GM23338 (cell line): ENCODE measurements at regions not wholly inside any gene's neighbourhood (a gene's known extent, or its start where the extent isn't known, plus 50 kb on each side); places are given as distances from the start of the nearest gene placed in this dataset.

Experiments
- CREB1 ChIP-seq: fragments of 250-450 bp; sonication (Bioruptor Pico); IDR thresholded peaks from 2 replicates; pipeline ENCODE4 v1.5.0; 2020; ENCODE audit warnings: low read depth, mild to moderate bottlenecking, moderate library complexity
- EZH2 ChIP-seq: fragments of 200-600 bp; sonication (generic); IDR thresholded peaks from one replicate; pipeline ENCODE4 v1.8.0; 2017; ENCODE audit warnings: antibody characterized with exemption, mild to moderate bottlenecking, low read depth; ENCODE audit not compliant: unreplicated experiment
- EZH2phosphoT487 ChIP-seq: fragments of 200-600 bp; sonication (generic); IDR thresholded peaks from one replicate; pipeline ENCODE4 v1.8.1; 2018; ENCODE audit warnings: antibody characterized with exemption; ENCODE audit not compliant: unreplicated experiment
- JUNB ChIP-seq: IDR thresholded peaks from one replicate; pipeline ENCODE4 v1.6.1; 2016; ENCODE audit warnings: antibody characterized with exemption; ENCODE audit not compliant: unreplicated experiment
- NANOG ChIP-seq: IDR thresholded peaks from 2 replicates; pipeline ENCODE4 v1.6.1; 2016; ENCODE audit warnings: antibody characterized with exemption, borderline replicate concordance
- POLR2AphosphoS5 ChIP-seq: IDR thresholded peaks from 2 replicates; pipeline ENCODE4 v1.6.1; 2016; ENCODE audit warnings: antibody characterized with exemption, low read depth
- STAT1 ChIP-seq: IDR thresholded peaks from one replicate; pipeline ENCODE4 v1.6.1; 2016; ENCODE audit warnings: antibody characterized with exemption; ENCODE audit not compliant: unreplicated experiment
- ZNF114 ChIP-seq: fragments of 250-450 bp; sonication (Bioruptor Pico); IDR thresholded peaks from 2 replicates; pipeline ENCODE4 v1.5.0; 2020; ENCODE audit warnings: mild to moderate bottlenecking, moderate library complexity
- ZNF331 ChIP-seq: fragments of 250-450 bp; sonication (Bioruptor Pico); IDR thresholded peaks from 2 replicates; pipeline ENCODE4 v1.5.0; 2020; ENCODE audit warnings: low read depth, mild to moderate bottlenecking, moderate library complexity
- TF ChIP-seq, protein P1 (sequence below), 2 experiments: fragments of 200-600 bp in 1 of 2; sonication (generic) in 1 of 2; conservative IDR thresholded peaks; 2 replicates each; pipeline versions ENCODE4 v1.5.1 to v1.6.1; 2016 to 2017; ENCODE audit warnings: antibody characterized with exemption in 2 of 2, low read depth in 2 of 2, mild to moderate bottlenecking in 2 of 2, moderate library complexity in 1 of 2
- TF ChIP-seq, protein P2 (sequence below): IDR thresholded peaks from one replicate; pipeline ENCODE4 v1.6.1; 2018; ENCODE audit warnings: antibody characterized with exemption; ENCODE audit not compliant: unreplicated experiment
- TF ChIP-seq, protein P3 (sequence below): IDR thresholded peaks from 2 replicates; pipeline ENCODE4 v1.6.1; 2016; ENCODE audit warnings: antibody characterized with exemption

DNA sequence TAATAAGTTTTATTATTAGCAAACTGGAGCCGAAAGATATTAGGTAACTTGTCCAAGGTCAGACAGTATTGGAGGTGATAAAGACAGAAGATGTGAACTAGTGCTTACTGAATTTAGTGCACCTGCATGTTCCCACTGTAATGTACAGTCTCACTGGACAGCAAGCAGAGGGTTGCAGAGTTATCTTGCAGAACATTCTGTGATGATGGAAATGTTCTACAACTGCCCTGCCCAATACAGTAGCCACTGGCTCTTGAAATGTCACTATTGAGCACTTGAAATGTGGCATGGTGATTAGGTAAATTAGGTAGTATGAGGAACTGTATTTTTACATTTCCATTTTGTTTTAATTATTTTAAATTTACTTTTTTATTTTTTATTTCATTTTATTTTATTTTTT is 356.6 kb downstream of the EPHA4 start:
- TF ChIP-seq, protein P1, sequence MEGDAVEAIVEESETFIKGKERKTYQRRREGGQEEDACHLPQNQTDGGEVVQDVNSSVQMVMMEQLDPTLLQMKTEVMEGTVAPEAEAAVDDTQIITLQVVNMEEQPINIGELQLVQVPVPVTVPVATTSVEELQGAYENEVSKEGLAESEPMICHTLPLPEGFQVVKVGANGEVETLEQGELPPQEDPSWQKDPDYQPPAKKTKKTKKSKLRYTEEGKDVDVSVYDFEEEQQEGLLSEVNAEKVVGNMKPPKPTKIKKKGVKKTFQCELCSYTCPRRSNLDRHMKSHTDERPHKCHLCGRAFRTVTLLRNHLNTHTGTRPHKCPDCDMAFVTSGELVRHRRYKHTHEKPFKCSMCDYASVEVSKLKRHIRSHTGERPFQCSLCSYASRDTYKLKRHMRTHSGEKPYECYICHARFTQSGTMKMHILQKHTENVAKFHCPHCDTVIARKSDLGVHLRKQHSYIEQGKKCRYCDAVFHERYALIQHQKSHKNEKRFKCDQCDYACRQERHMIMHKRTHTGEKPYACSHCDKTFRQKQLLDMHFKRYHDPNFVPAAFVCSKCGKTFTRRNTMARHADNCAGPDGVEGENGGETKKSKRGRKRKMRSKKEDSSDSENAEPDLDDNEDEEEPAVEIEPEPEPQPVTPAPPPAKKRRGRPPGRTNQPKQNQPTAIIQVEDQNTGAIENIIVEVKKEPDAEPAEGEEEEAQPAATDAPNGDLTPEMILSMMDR (conservative IDR thresholded peaks at IDR 0.05; ENCODE audit: low read depth in 2 of 2) = no peak
- TF ChIP-seq POLR2AphosphoS5 (no peak), NANOG (no peak), EZH2 (no peak), EZH2phosphoT487 (no peak), JUNB (no peak), ZNF114 (no peak), CREB1 (no peak), STAT1 (no peak), ZNF331 (no peak)
- TF ChIP-seq, protein P2, sequence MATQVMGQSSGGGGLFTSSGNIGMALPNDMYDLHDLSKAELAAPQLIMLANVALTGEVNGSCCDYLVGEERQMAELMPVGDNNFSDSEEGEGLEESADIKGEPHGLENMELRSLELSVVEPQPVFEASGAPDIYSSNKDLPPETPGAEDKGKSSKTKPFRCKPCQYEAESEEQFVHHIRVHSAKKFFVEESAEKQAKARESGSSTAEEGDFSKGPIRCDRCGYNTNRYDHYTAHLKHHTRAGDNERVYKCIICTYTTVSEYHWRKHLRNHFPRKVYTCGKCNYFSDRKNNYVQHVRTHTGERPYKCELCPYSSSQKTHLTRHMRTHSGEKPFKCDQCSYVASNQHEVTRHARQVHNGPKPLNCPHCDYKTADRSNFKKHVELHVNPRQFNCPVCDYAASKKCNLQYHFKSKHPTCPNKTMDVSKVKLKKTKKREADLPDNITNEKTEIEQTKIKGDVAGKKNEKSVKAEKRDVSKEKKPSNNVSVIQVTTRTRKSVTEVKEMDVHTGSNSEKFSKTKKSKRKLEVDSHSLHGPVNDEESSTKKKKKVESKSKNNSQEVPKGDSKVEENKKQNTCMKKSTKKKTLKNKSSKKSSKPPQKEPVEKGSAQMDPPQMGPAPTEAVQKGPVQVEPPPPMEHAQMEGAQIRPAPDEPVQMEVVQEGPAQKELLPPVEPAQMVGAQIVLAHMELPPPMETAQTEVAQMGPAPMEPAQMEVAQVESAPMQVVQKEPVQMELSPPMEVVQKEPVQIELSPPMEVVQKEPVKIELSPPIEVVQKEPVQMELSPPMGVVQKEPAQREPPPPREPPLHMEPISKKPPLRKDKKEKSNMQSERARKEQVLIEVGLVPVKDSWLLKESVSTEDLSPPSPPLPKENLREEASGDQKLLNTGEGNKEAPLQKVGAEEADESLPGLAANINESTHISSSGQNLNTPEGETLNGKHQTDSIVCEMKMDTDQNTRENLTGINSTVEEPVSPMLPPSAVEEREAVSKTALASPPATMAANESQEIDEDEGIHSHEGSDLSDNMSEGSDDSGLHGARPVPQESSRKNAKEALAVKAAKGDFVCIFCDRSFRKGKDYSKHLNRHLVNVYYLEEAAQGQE = no peak
- TF ChIP-seq, protein P3, sequence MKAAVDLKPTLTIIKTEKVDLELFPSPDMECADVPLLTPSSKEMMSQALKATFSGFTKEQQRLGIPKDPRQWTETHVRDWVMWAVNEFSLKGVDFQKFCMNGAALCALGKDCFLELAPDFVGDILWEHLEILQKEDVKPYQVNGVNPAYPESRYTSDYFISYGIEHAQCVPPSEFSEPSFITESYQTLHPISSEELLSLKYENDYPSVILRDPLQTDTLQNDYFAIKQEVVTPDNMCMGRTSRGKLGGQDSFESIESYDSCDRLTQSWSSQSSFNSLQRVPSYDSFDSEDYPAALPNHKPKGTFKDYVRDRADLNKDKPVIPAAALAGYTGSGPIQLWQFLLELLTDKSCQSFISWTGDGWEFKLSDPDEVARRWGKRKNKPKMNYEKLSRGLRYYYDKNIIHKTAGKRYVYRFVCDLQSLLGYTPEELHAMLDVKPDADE = no peak
